GM12878 (cell line): ENCODE measurements at regions not wholly inside any gene's neighbourhood (a gene's known extent, or its start where the extent isn't known, plus 50 kb on each side); places are given as distances from the start of the nearest gene placed in this dataset.

Experiments
- CTCF ChIP-seq, 3 experiments: IDR thresholded peaks in 2 of 3; conservative IDR thresholded peaks in 1 of 3; 2 replicates each; pipeline ENCODE4 v1.5.1; 2011; ENCODE audit warnings: low read depth in 3 of 3, low read length in 3 of 3, mild to moderate bottlenecking in 3 of 3, control low read depth in 2 of 3, moderate library complexity in 2 of 3, inconsistent platforms in 1 of 3, mixed read lengths in 1 of 3; ENCODE audit not compliant: control insufficient read depth in 2 of 3, insufficient read depth in 1 of 3; ENCODE audit errors: extremely low read depth in 1 of 3
- EP300 ChIP-seq, 2 experiments: fragments of 150-350 bp in 1 of 2; IDR thresholded peaks; 2 replicates each; pipeline ENCODE4 v1.6.1; 2011 to 2012; ENCODE audit warnings: low read depth in 2 of 2, low read length in 2 of 2, borderline replicate concordance in 1 of 2, improper control_type of control experiment in 1 of 2, inconsistent platforms in 1 of 2; ENCODE audit not compliant: control insufficient read depth in 1 of 2
- SIX5 ChIP-seq: IDR thresholded peaks from 2 replicates; pipeline ENCODE4 v1.6.1; 2011; ENCODE audit warnings: mild to moderate bottlenecking, low read depth, low read length, moderate library complexity; ENCODE audit not compliant: severe bottlenecking
- SMC3 ChIP-seq: IDR thresholded peaks from 2 replicates; pipeline ENCODE4 v1.6.1; 2011; ENCODE audit warnings: low read length, improper control_type of control experiment, borderline replicate concordance
- SREBF2 ChIP-seq: IDR thresholded peaks from 2 replicates; pipeline ENCODE4 v1.6.1; 2012; ENCODE audit warnings: mild to moderate bottlenecking, low read length
- TF ChIP-seq, protein P1 (sequence below): fragments of 450-650 bp; formaldehyde crosslinking; IDR thresholded peaks from 2 replicates; pipeline ENCODE4 v1.5.0; 2022; ENCODE audit warnings: mild to moderate bottlenecking, missing genetic modification characterization

GRCh38 chr5:124644138-124644537, 102.3 kb downstream of the ZNF608 start:
- no peak for TF ChIP-seq SREBF2
- TF ChIP-seq, protein P1, sequence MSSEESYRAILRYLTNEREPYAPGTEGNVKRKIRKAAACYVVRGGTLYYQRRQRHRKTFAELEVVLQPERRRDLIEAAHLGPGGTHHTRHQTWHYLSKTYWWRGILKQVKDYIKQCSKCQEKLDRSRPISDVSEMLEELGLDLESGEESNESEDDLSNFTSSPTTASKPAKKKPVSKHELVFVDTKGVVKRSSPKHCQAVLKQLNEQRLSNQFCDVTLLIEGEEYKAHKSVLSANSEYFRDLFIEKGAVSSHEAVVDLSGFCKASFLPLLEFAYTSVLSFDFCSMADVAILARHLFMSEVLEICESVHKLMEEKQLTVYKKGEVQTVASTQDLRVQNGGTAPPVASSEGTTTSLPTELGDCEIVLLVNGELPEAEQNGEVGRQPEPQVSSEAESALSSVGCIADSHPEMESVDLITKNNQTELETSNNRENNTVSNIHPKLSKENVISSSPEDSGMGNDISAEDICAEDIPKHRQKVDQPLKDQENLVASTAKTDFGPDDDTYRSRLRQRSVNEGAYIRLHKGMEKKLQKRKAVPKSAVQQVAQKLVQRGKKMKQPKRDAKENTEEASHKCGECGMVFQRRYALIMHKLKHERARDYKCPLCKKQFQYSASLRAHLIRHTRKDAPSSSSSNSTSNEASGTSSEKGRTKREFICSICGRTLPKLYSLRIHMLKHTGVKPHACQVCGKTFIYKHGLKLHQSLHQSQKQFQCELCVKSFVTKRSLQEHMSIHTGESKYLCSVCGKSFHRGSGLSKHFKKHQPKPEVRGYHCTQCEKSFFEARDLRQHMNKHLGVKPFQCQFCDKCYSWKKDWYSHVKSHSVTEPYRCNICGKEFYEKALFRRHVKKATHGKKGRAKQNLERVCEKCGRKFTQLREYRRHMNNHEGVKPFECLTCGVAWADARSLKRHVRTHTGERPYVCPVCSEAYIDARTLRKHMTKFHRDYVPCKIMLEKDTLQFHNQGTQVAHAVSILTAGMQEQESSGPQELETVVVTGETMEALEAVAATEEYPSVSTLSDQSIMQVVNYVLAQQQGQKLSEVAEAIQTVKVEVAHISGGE (CRISPR knock-in tag), result no peak
- TF ChIP-seq CTCF (IDR thresholded peaks at IDR 0.05 in 2 of 3, conservative IDR thresholded peaks at IDR 0.05 in 1 of 3; ENCODE audit: control insufficient read depth in 2 of 3, extremely low read depth in 1 of 3, insufficient read depth in 1 of 3, low read depth in 3 of 3, low read length in 3 of 3), result no peak
- TF ChIP-seq EP300 (IDR thresholded peaks at IDR 0.05; ENCODE audit: borderline replicate concordance in 1 of 2, control insufficient read depth in 1 of 2, low read depth in 2 of 2, low read length in 2 of 2), result no peak
- no peak for TF ChIP-seq SIX5
- TF ChIP-seq SMC3, result no peak
